Tibial nerve (tissue), 4 donors: ENCODE measurements at regions not wholly inside any gene's neighbourhood (a gene's known extent, or its start where the extent isn't known, plus 50 kb on each side); places are given as distances from the start of the nearest gene placed in this dataset.

Experiments used
- DNase-seq, 2 donors: peaks; one replicate each; pipeline ENCODE4 v3.0.0-alpha.2; 2019; ENCODE audit warnings: low spot score in 2 of 2
- H3K27ac ChIP-seq, 4 donors: fragments of 200-600 bp; sonication (generic) in 3 of 4; one replicate each; pipeline ENCODE4 v1.5.1; 2017 to 2019; ENCODE audit warnings: mild to moderate bottlenecking in 1 of 4
- H3K27me3 ChIP-seq, 2 donors: fragments of 200-600 bp; sonication (generic) in 1 of 2; one replicate each; pipeline versions ENCODE4 v1.5.1 to v1.6.0; 2017 to 2019
- H3K36me3 ChIP-seq, 3 donors: fragments of 200-600 bp; sonication (generic); one replicate each; pipeline ENCODE4 v1.5.1; 2018 to 2019
- H3K4me1 ChIP-seq, 4 donors: fragments of 200-600 bp; sonication (generic) in 3 of 4; one replicate each; pipeline ENCODE4 v1.5.1; 2017 to 2019
- H3K4me3 ChIP-seq, 4 donors: fragments of 200-600 bp; sonication (generic) in 3 of 4; one replicate each; pipeline ENCODE4 v1.5.1; 2017 to 2019; ENCODE audit warnings: mild to moderate bottlenecking in 1 of 4, moderate library complexity in 1 of 4
- H3K9me3 ChIP-seq, 4 donors: fragments of 200-600 bp; sonication (generic) in 3 of 4; one replicate each; pipeline ENCODE4 v1.5.1; 2017 to 2019
- EP300 ChIP-seq, 2 donors: sonication (generic); formaldehyde crosslinking; IDR thresholded peaks; one replicate each; pipeline ENCODE4 v1.6.1; 2017; ENCODE audit warnings: antibody characterized with exemption in 2 of 2, mild to moderate bottlenecking in 1 of 2
- POLR2A ChIP-seq, 2 donors: fragments of 450-650 bp; IDR thresholded peaks; one replicate each; pipeline ENCODE4 v1.6.1; 2017; ENCODE audit warnings: antibody characterized with exemption in 2 of 2, mild to moderate bottlenecking in 2 of 2, moderate library complexity in 2 of 2
- WGBS, 2 donors: methylation state at CpG; one replicate each; pipeline ENCODE4 v1.1.5; 2018; 5-methylcytosine and 5-hydroxymethylcytosine counted together
- TF ChIP-seq, protein P1 (sequence below), 5 experiments: fragments of 200-600 bp in 3 of 5; fragments of 450-650 bp in 2 of 5; sonication (generic) in 3 of 5; IDR thresholded peaks; one replicate each; pipeline ENCODE4 v1.5.1; 2016 to 2019; ENCODE audit warnings: antibody characterized with exemption in 5 of 5, mild to moderate bottlenecking in 3 of 5, moderate library complexity in 2 of 5

DNA sequence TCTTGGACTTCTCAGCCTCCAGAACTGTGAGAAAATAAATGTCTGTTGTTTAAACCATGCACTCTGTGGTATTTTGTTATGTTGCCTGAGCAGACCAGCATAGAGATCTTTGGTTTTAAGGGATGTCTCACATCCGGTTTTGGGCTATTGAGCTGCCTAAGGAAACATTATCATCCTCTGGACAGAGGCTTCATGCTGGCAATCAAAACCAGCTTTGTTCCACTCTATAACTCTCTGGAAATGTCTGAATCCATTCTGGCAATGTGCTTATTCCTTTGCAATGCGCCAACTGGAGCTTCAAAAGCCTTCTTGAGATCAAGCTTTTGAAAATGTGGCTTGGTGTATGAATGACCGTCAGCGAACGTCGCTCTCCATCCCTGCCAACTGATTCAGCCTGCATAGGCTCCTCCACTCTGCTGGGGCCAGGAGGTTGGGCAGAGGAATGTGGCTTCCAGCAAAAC is 183.6 kb upstream of the MGAT5 start:
- TF ChIP-seq, protein P1, sequence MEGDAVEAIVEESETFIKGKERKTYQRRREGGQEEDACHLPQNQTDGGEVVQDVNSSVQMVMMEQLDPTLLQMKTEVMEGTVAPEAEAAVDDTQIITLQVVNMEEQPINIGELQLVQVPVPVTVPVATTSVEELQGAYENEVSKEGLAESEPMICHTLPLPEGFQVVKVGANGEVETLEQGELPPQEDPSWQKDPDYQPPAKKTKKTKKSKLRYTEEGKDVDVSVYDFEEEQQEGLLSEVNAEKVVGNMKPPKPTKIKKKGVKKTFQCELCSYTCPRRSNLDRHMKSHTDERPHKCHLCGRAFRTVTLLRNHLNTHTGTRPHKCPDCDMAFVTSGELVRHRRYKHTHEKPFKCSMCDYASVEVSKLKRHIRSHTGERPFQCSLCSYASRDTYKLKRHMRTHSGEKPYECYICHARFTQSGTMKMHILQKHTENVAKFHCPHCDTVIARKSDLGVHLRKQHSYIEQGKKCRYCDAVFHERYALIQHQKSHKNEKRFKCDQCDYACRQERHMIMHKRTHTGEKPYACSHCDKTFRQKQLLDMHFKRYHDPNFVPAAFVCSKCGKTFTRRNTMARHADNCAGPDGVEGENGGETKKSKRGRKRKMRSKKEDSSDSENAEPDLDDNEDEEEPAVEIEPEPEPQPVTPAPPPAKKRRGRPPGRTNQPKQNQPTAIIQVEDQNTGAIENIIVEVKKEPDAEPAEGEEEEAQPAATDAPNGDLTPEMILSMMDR (IDR thresholded peaks at IDR 0.05) = no peak
- no peak for TF ChIP-seq EP300 (IDR thresholded peaks at IDR 0.05)
- no peak for TF ChIP-seq POLR2A (IDR thresholded peaks at IDR 0.05)
- 71 to 83% methylated on average over 6 of the region's 6 CpGs for WGBS, 2 donors
- no peak for DNase-seq
- Histone ChIP-seq H3K36me3 (no peaks in the 10 kb centered on the region), H3K4me1 (peaks cover 0 to 7% (median 0%) of the 10 kb centered on the region in 4 donors), H3K4me3 (no peak overlapping the region), H3K27ac (no peak overlapping the region), H3K27me3 (no peaks in the 10 kb centered on the region), H3K9me3 (no peaks in the 10 kb centered on the region)

DNA sequence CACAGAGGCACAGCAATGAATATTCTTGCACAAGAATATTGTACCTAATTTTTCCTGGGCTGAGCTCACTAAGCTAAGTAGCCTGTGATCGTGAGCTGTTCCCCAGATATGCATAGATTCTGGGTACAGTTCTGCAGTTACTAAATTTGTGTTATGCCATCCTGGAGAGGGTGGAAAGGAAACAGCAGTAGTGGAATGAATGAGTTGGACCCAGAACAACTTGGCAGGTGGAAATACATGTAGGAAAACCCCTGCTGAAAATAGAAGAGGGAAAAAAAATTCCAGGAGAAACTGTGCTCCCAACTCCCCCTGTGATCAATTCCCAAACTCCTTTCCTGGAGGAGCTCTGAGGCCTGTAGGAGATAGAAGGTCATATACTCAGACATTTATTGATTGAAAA is 181.5 kb upstream of the MGAT5 start:
- H3K4me3 ChIP-seq = no peak overlapping the region
- H3K27me3 ChIP-seq = no peaks in the 10 kb centered on the region
- peaks cover 0 to 7% (median 0%) of the 10 kb centered on the region in 4 donors for H3K4me1 ChIP-seq
- no peaks in the 10 kb centered on the region for H3K9me3 ChIP-seq
- TF ChIP-seq POLR2A (IDR thresholded peaks at IDR 0.05) (no peak), EP300 (IDR thresholded peaks at IDR 0.05) (no peak)
- TF ChIP-seq, protein P1 (IDR thresholded peaks at IDR 0.05) = no peak
- 70 to 82% methylated on average over 1 of the region's 1 CpG for WGBS, 2 donors
- no peak overlapping the region for H3K27ac ChIP-seq
- no peaks in the 10 kb centered on the region for H3K36me3 ChIP-seq
- no peak for DNase-seq

DNA sequence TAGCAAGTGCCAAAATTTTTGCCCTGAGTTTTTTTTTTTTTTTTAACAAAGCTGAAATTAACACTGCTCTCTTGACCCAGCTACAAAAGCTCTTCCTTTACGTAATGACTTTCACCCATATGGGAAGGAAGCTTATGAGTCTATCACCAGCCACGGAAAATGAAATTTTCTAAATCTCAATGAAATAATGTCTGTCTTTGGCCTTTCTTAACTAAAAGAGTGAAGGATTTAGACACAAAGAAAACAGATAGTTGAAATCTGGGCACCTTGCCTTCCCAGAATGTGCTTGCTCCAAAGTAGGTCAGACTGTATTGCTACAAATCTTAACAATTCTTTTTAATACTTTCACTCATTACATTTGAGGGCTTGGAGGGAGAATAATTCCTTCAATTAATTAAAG is 180.8 kb upstream of the MGAT5 start:
- no peaks in the 10 kb centered on the region for H3K9me3 ChIP-seq
- TF ChIP-seq, protein P1 (IDR thresholded peaks at IDR 0.05) = no peak
- no peak for TF ChIP-seq POLR2A (IDR thresholded peaks at IDR 0.05)
- no peak for TF ChIP-seq EP300 (IDR thresholded peaks at IDR 0.05)
- DNase-seq = no peak
- peak overlapping the region in 1 of 4 donors; percentile 1 for H3K27ac ChIP-seq
- WGBS, 2 donors = 49 to 50% methylated on average over 2 of the region's 2 CpGs
- H3K4me1 ChIP-seq = peaks cover 0 to 7% (median 0%) of the 10 kb centered on the region in 4 donors
- no peaks in the 10 kb centered on the region for H3K27me3 ChIP-seq
- no peak overlapping the region for H3K4me3 ChIP-seq
- H3K36me3 ChIP-seq = no peaks in the 10 kb centered on the region

DNA sequence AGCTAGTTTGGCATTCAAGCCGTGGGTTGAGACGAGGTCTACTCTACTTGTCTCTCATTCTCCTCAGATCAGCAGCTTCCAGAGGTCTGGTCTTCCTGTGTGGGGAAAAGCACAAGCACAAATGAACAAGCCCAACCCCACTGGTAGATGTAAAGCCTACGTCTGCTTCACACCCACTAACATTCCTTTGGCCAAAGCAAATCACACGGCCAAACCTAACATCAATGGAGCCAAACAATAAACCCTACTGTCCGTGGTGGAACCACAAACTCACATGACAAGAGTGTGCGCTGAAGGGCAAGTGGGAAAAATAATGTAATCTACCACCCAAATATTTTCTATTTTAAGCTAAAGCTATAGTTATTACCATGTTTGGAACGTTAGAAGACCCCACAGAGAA is 179.3 kb upstream of the MGAT5 start:
- TF ChIP-seq EP300 (IDR thresholded peaks at IDR 0.05) = peak in 1 of 2 donors; percentile 69
- TF ChIP-seq, protein P1 (IDR thresholded peaks at IDR 0.05) = no peak
- WGBS, 2 donors = 33 to 39% methylated on average over 7 of the region's 7 CpGs
- no peak overlapping the region for H3K4me3 ChIP-seq
- no peaks in the 10 kb centered on the region for H3K27me3 ChIP-seq
- peaks cover 0 to 11% (median 0%) of the 10 kb centered on the region in 4 donors for H3K4me1 ChIP-seq
- H3K36me3 ChIP-seq = no peaks in the 10 kb centered on the region
- H3K9me3 ChIP-seq = no peaks in the 10 kb centered on the region
- DNase-seq = no peak
- peak overlapping the region in 2 of 4 donors; percentile 36 to 69 for H3K27ac ChIP-seq

DNA sequence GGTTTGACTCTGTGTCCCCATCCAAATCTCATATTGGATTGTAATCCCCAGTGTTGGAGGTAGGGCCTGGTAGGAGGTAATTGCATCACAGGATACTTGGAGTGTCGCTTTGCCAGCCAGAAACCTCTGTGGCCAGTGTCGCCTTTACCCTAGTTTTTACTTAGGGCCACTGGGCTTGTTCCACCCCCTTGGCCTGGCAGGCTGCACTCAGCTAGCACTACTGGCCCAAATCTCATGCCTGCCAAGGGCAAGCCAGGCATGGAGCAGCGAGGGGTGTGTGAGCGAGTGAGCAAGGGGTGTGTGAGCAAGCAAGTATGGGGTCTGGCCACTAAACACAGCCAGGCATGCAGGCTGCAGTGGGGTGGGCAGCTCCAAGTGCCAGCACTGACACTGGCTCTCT is 178.7 kb upstream of the MGAT5 start:
- TF ChIP-seq EP300 (IDR thresholded peaks at IDR 0.05) = no peak
- no peak for TF ChIP-seq POLR2A (IDR thresholded peaks at IDR 0.05)
- Histone ChIP-seq H3K27ac (peak overlapping the region in 2 of 4 donors; percentile 36 to 69), H3K4me3 (no peak overlapping the region), H3K36me3 (no peaks in the 10 kb centered on the region), H3K27me3 (no peaks in the 10 kb centered on the region), H3K4me1 (peaks cover 0 to 13% (median 0%) of the 10 kb centered on the region in 4 donors), H3K9me3 (no peaks in the 10 kb centered on the region)
- no peak for DNase-seq
- WGBS, 2 donors = 93 to 97% methylated on average over 4 of the region's 4 CpGs

DNA sequence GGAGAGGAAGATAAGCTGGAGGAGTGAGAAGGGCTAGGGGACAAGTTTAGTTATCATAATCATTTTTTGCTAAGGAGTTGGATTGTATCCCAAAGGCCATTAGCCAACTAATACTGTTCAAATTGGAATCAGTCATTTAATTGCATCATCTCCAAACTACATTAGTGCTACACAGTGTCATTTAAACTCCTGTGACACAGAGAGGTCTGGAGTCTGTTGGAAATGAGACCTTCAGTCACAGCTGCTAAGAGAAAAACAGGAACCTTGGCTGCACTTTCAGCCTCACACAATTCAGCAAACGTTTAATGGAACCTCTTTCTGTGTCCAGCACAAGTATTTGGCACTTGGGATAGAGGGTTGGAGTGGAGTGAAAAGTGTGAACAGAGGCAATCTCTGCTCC is 175.5 kb upstream of the MGAT5 start:
- no peak for TF ChIP-seq EP300 (IDR thresholded peaks at IDR 0.05)
- TF ChIP-seq, protein P1 (IDR thresholded peaks at IDR 0.05) = no peak
- no peak for TF ChIP-seq POLR2A (IDR thresholded peaks at IDR 0.05)
- H3K36me3 ChIP-seq = no peaks in the 10 kb centered on the region
- no peaks in the 10 kb centered on the region for H3K27me3 ChIP-seq
- peaks cover 0 to 6% (median 0%) of the 10 kb centered on the region in 4 donors for H3K4me1 ChIP-seq
- H3K4me3 ChIP-seq = no peak overlapping the region
- H3K9me3 ChIP-seq = no peaks in the 10 kb centered on the region
- no peak for DNase-seq
- H3K27ac ChIP-seq = no peak overlapping the region
- WGBS, 2 donors = 8 to 11% methylated on average over 1 of the region's 1 CpG
